Kidney capillary endothelial cell (primary cell): ENCODE measurements at regions not wholly inside any gene's neighbourhood (a gene's known extent, or its start where the extent isn't known, plus 50 kb on each side); places are given as distances from the start of the nearest gene placed in this dataset.
"Not testable (repeated sequence)": the region's sequence is repeated elsewhere in the genome, so short reads cannot be mapped to it uniquely, and the experiment has no call there.

Source experiments
- DNase-seq: peaks from one replicate; pipeline ENCODE4 v3.0.0-alpha.2; 2018; ENCODE audit warnings: low spot score

- DNase-seq, result no peak
These were observed 273.2 kb downstream of the CD83 start for GRCh38 chr6:14390805-14391204.

- DNase-seq, result no peak
These were observed 276.3 kb downstream of the CD83 start for GRCh38 chr6:14393910-14394309.

GRCh38 chr6:14396392-14396791 is 278.8 kb downstream of the CD83 start:
- no peak for DNase-seq

GRCh38 chr6:14396826-14397517 is 279.4 kb downstream of the CD83 start:
- peak; percentile 36 for DNase-seq

- no peak for DNase-seq
These were observed 279.9 kb downstream of the CD83 start for GRCh38 chr6:14397518-14397901.

GRCh38 chr6:14398953-14399352 is 281.4 kb downstream of the CD83 start:
- DNase-seq, result no peak

- DNase-seq, result no peak
These were observed 282.1 kb downstream of the CD83 start for GRCh38 chr6:14399635-14400034.

- no peak for DNase-seq
These were observed 283.7 kb downstream of the CD83 start for GRCh38 chr6:14401246-14401645.

GRCh38 chr6:14406614-14407331 is 289.2 kb downstream of the CD83 start:
- no peak for DNase-seq

GRCh38 chr6:14408446-14408845 is 290.9 kb downstream of the CD83 start:
- DNase-seq, result no peak

GRCh38 chr6:14412026-14412425 is 294.5 kb downstream of the CD83 start:
- no peak for DNase-seq

DNA sequence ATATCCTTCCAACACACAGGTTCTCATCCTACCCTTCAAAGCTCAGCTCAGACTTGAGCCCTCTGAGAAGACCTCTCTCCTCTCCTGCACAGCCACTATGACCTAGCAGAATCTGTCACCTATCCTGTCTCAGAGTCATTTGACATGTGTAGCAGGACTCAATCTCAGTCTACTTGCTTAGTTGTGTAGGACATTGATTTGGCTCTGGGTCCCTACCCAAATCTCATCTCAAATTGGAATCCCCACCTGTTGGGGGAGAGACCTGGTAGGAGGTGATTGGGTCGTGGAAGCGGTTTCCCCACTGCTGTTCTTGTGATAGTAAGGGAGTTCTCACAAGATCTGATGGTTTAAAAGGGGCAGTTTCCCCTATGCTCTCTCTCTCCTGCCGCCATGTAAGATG is 297.9 kb downstream of the CD83 start:
- no peak for DNase-seq

GRCh38 chr6:14417377-14417776 is 299.8 kb downstream of the CD83 start:
- no peak for DNase-seq

- DNase-seq, result not testable (repeated sequence)
These were observed 301.7 kb downstream of the CD83 start for GRCh38 chr6:14419224-14419623.

- peak; percentile 30 for DNase-seq
These were observed 304.5 kb downstream of the CD83 start for GRCh38 chr6:14422061-14422460.

DNA sequence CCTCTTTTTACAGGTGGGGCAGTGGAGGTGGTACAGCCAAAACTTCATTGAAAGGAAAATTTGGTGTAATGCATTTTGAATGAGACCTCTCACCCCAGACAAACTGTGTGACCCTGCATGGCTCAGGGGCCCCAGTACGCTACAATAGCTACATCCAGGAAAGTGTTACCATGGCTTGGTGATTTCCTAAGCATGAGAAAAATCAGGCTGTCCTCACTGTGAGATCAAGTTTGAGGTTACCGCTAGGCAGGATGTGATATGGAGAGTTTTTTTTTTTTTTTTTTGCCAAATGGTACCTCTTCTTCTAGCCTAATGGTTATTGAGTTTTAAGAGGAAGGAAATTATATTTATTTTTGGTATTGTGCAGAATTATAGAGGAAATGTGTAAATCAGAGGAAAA is 305.3 kb downstream of the CD83 start:
- no peak for DNase-seq

DNA sequence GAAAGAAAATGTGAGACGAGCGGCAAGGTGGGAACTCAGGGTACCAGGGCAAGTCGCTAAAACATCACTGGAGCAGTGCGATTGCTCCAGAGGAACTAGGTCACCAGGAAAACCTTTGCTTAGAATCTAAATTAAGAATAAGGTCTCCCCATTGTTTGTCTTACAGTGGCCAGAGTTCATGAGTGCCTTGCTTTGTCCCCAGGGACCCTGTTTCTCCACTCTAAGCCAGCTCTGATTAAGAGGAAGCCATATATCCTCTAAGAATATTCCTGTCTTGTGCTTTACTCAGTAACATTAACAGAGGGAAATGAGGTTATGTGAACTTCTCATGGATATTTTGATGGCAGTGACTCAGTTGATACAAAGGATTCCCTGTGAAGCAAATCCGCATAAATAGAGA is 305.8 kb downstream of the CD83 start:
- DNase-seq, result peak; percentile 96

GRCh38 chr6:14423955-14424354 is 306.4 kb downstream of the CD83 start:
- DNase-seq, result no peak

- DNase-seq, result no peak
These were observed 308.2 kb downstream of the CD83 start for GRCh38 chr6:14425805-14426204.

- DNase-seq, result no peak
These were observed 308.7 kb downstream of the CD83 start for GRCh38 chr6:14426281-14426680.

DNA sequence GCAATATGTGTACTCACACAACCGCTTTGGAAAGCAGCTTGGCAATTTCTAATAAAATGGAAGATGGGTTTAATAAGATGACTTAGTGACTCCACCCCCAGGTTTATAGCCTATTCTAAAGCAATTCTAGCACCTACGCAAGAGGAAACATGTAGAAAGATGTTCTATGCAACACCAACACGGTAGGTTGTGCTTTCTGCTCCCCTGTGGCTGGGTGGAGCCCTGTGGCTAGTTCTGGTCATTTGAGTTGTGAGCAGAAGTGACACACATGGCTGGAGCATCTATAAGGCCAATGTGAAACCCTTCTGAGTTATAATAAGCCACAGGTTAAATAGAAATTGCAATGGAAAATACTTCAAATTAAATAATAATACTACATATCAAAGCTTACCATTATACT is 310.7 kb downstream of the CD83 start:
- DNase-seq, result no peak

DNA sequence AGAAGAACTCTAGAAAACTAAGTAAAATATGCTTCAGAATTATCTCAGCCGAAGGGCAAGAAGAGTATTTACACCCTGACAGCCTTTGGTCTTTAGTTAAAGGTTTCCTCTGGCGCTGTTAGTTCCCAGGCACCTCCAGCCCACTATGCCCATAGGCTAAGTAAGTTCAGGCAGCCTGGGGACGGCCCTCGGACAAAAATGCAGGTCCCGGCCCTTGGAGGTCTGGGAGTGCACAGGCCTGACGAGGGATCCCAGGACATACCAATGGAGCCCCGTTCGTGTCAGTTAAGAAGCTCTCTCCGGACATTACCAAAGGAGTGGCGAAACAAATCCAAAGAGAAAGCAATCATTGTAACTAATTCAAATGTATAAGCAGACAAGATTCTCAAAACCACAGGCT is 311.8 kb downstream of the CD83 start:
- DNase-seq, result no peak

DNA sequence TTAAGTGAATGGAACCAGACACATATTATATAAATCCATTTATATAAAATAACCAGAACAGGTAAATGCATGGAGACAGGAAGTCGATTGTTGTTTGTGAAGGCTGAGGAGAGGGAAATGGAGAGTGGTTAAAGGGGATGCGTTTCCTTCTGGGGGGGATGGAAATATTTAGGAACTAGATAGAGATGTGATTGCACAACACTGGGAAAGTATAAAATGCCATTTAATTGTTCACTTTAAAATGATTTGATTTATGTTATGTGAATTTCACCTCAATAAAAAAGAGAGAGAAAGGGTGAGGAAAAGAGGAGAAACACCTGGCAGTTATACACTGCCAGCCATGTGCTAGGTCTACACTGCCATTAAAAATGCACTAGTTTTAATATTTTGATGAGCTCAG is 312.6 kb downstream of the CD83 start:
- DNase-seq, result no peak
